ENCODE measurements at regions not wholly inside any gene's neighbourhood (a gene's known extent, or its start where the extent isn't known, plus 50 kb on each side); places are given as distances from the start of the nearest gene placed in this dataset.
A peak's percentile ranks its signal among the peaks of the same experiment; 100 is the strongest.

GRCh38 chr9:107390778-107391177 is 98.8 kb downstream of the KLF4 start:
- Histone ChIP-seq H3K4me1 (peaks cover 0 to 14% (median 0%) of the 10 kb centered on the region in 3 donors), H3K27ac (no peak overlapping the region), H3K4me3 (no peak overlapping the region), H3K36me3 (no peaks in the 10 kb centered on the region), H3K27me3 (no peaks in the 10 kb centered on the region), H3K9me3 (no peaks in the 10 kb centered on the region)
- 79 to 87% methylated on average over 4 of the region's 4 CpGs for WGBS, 2 donors
- ATAC-seq: no peak
- intact Hi-C loops (cut with DNase I): no loop called here
- no peak for FAIRE-seq
- no peak for TF ChIP-seq CTCF (IDR thresholded peaks at IDR 0.05)
- no peak for DNase-seq

GRCh38 chr9:107390279-107390678 is 99.3 kb downstream of the KLF4 start:
- Histone ChIP-seq H3K4me3 (no peak overlapping the region), H3K27me3 (no peaks in the 10 kb centered on the region)
- WGBS, 2 donors: 75 to 78% methylated on average over 8 of the region's 8 CpGs

GRCh38 chr9:107389617-107390071 is 99.9 kb downstream of the KLF4 start:
- no peaks in the 10 kb centered on the region for H3K9me3 ChIP-seq
- no peak for TF ChIP-seq CTCF (IDR thresholded peaks at IDR 0.05)
- peak in 4 of 6 donors; percentile 23 to 50 (median 42) for DNase-seq
- no peaks in the 10 kb centered on the region for H3K27me3 ChIP-seq
- 51 to 60% methylated on average over 3 of the region's 3 CpGs for WGBS, 2 donors
- peaks cover 0 to 15% (median 0%) of the 10 kb centered on the region in 3 donors for H3K4me1 ChIP-seq
- peak overlapping the region in 1 of 4 donors; percentile 55 for H3K27ac ChIP-seq
- peak; percentile 56 to 77 (median 69) for ATAC-seq
- no peaks in the 10 kb centered on the region for H3K36me3 ChIP-seq
- FAIRE-seq: no peak
- H3K4me3 ChIP-seq: no peak overlapping the region
- intact Hi-C loops (cut with DNase I): no loop called here

More at GRCh38 chr9:107390279-107390678, 99.3 kb downstream of the KLF4 start:
- FAIRE-seq (no peak), ATAC-seq (no peak), DNase-seq (no peak)
- Histone ChIP-seq H3K9me3 (no peaks in the 10 kb centered on the region), H3K4me1 (peaks cover 0 to 15% (median 0%) of the 10 kb centered on the region in 3 donors), H3K27ac (peak overlapping the region in 1 of 4 donors; percentile 55), H3K36me3 (no peaks in the 10 kb centered on the region)
- TF ChIP-seq CTCF (IDR thresholded peaks at IDR 0.05): no peak
- intact Hi-C loops (cut with DNase I): no loop called here

GRCh38 chr9:107388890-107389289 is 100.7 kb downstream of the KLF4 start:
- intact Hi-C loops (cut with DNase I): no loop called here
- DNase-seq (no peak), FAIRE-seq (no peak), ATAC-seq (no peak)
- WGBS, 2 donors: 80 to 86% methylated on average over 4 of the region's 4 CpGs
- peaks cover 0 to 15% (median 0%) of the 10 kb centered on the region in 3 donors for H3K4me1 ChIP-seq
- no peak overlapping the region for H3K4me3 ChIP-seq
- H3K27me3 ChIP-seq: no peaks in the 10 kb centered on the region
- no peak overlapping the region for H3K27ac ChIP-seq
- no peaks in the 10 kb centered on the region for H3K36me3 ChIP-seq
- TF ChIP-seq CTCF (IDR thresholded peaks at IDR 0.05): no peak
- no peaks in the 10 kb centered on the region for H3K9me3 ChIP-seq

- DNase-seq: peak in 4 of 6 donors; percentile 11 to 61 (median 31)
- Histone ChIP-seq H3K27ac (peak overlapping the region in 2 of 4 donors; percentile 11 to 28), H3K36me3 (no peaks in the 10 kb centered on the region), H3K27me3 (no peaks in the 10 kb centered on the region), H3K9me3 (no peaks in the 10 kb centered on the region), H3K4me1 (peaks cover 0 to 15% (median 0%) of the 10 kb centered on the region in 3 donors), H3K4me3 (no peak overlapping the region)
- ATAC-seq: peak; percentile 59 to 76 (median 68)
- no peak for FAIRE-seq
- TF ChIP-seq CTCF (IDR thresholded peaks at IDR 0.05): no peak
- WGBS, 2 donors: 55 to 73% methylated on average over 3 of the region's 3 CpGs
- intact Hi-C loops (cut with DNase I): no loop called here
Measured at GRCh38 chr9:107387409-107387808, 102.2 kb downstream of the KLF4 start.
